ENCODE measurements at regions not wholly inside any gene's neighbourhood (a gene's known extent, or its start where the extent isn't known, plus 50 kb on each side); places are given as distances from the start of the nearest gene placed in this dataset.

GRCh38 chr11:30665067-30665466 is 78.9 kb upstream of the MPPED2 start:
- TF ChIP-seq CTCF (IDR thresholded peaks at IDR 0.05) (no peak), POLR2A (IDR thresholded peaks at IDR 0.05; ENCODE audit: low read depth) (no peak), EP300 (IDR thresholded peaks at IDR 0.05) (no peak), POLR2AphosphoS5 (IDR thresholded peaks at IDR 0.05) (no peak)
